H9 (cell line): ENCODE measurements at regions not wholly inside any gene's neighbourhood (a gene's known extent, or its start where the extent isn't known, plus 50 kb on each side); places are given as distances from the start of the nearest gene placed in this dataset.

Source experiments
- DNase-seq: peaks from one replicate; pipeline ENCODE4 v3.0.0-alpha.2; 2017
- H2AFZ ChIP-seq: one replicate; pipeline ENCODE4 v1.6.1; 2013; ENCODE audit warnings: mild to moderate bottlenecking, low read length, control low read depth, moderate library complexity
- H2AK5ac ChIP-seq: 2 replicates; pipeline ENCODE4 v1.6.1; 2013; ENCODE audit warnings: low read length, control low read depth, mixed read lengths; ENCODE audit not compliant: insufficient read length
- H2BK120ac ChIP-seq: one replicate; pipeline ENCODE4 v1.6.1; 2013; ENCODE audit warnings: low read depth, mild to moderate bottlenecking, low read length, control low read depth, inconsistent platforms; ENCODE audit not compliant: poor library complexity, severe bottlenecking
- H2BK12ac ChIP-seq: 2 replicates; pipeline ENCODE4 v1.6.1; 2013; ENCODE audit warnings: low read length, control low read depth, mixed read lengths, low read depth; ENCODE audit not compliant: insufficient read length
- H2BK15ac ChIP-seq: 2 replicates; pipeline ENCODE4 v1.6.1; 2013; ENCODE audit warnings: low read depth, low read length, control low read depth
- H2BK20ac ChIP-seq: one replicate; pipeline ENCODE4 v1.6.1; 2013; ENCODE audit warnings: low read depth, mild to moderate bottlenecking, low read length, control low read depth, inconsistent platforms; ENCODE audit not compliant: poor library complexity, severe bottlenecking
- H2BK5ac ChIP-seq: 2 replicates; pipeline ENCODE4 v1.6.1; 2013; ENCODE audit warnings: low read length, control low read depth, mixed read lengths; ENCODE audit not compliant: insufficient read length
- H3K14ac ChIP-seq: 2 replicates; pipeline ENCODE4 v1.6.1; 2013; ENCODE audit warnings: low read length, control low read depth; ENCODE audit not compliant: insufficient read depth
- H3K18ac ChIP-seq: 2 replicates; pipeline ENCODE4 v1.6.1; 2013; ENCODE audit warnings: low read depth, mild to moderate bottlenecking, mixed read lengths, low read length, control low read depth; ENCODE audit not compliant: insufficient read length
- H3K23ac ChIP-seq: 2 replicates; pipeline ENCODE4 v1.6.1; 2013; ENCODE audit warnings: low read length, control low read depth, mixed read lengths, low read depth; ENCODE audit not compliant: insufficient read length
- H3K23me2 ChIP-seq: 2 replicates; pipeline ENCODE4 v1.6.1; 2013; ENCODE audit warnings: low read depth, mild to moderate bottlenecking, mixed read lengths, low read length, control low read depth; ENCODE audit not compliant: insufficient read length, poor library complexity, severe bottlenecking
- H3K27ac ChIP-seq: 2 replicates; pipeline ENCODE4 v1.5.1; 2013; ENCODE audit warnings: low read length, control low read depth, mixed read lengths, low read depth; ENCODE audit not compliant: insufficient read length
- H3K27me3 ChIP-seq: 2 replicates; pipeline ENCODE4 v1.6.1; 2013; ENCODE audit warnings: low read length, control low read depth, inconsistent platforms; ENCODE audit not compliant: insufficient read depth
- H3K4ac ChIP-seq: 2 replicates; pipeline ENCODE4 v1.6.1; 2013; ENCODE audit warnings: low read depth, mild to moderate bottlenecking, control low read depth, inconsistent platforms, low read length, moderate library complexity
- H3K4me1 ChIP-seq: 2 replicates; pipeline ENCODE4 v1.6.1; 2013; ENCODE audit warnings: low read length, control low read depth, inconsistent platforms; ENCODE audit not compliant: insufficient read depth
- H3K4me2 ChIP-seq: 2 replicates; pipeline ENCODE4 v1.6.1; 2013; ENCODE audit warnings: low read length, control low read depth, mixed read lengths; ENCODE audit not compliant: insufficient read length, insufficient read depth
- H3K56ac ChIP-seq: 2 replicates; pipeline ENCODE4 v1.6.1; 2013; ENCODE audit warnings: low read depth, mild to moderate bottlenecking, mixed read lengths, low read length, control low read depth; ENCODE audit not compliant: insufficient read length
- H3K79me1 ChIP-seq: 2 replicates; pipeline ENCODE4 v1.6.1; 2013; ENCODE audit warnings: low read depth, mild to moderate bottlenecking, moderate library complexity, low read length, control low read depth, inconsistent platforms; ENCODE audit not compliant: insufficient read depth, poor library complexity, severe bottlenecking
- H3K79me2 ChIP-seq: 2 replicates; pipeline ENCODE4 v1.6.1; 2013; ENCODE audit warnings: low read length, control low read depth, inconsistent platforms; ENCODE audit not compliant: insufficient read depth
- H3K9ac ChIP-seq: 2 replicates; pipeline ENCODE4 v1.6.1; 2013; ENCODE audit warnings: low read length, control low read depth, mixed read lengths; ENCODE audit not compliant: insufficient read length; ENCODE audit errors: extremely low read depth
- H3K9me3 ChIP-seq: one replicate; pipeline ENCODE4 v1.6.1; 2013; ENCODE audit warnings: low read depth, low read length, inconsistent platforms; ENCODE audit not compliant: control insufficient read depth
- H3T11ph ChIP-seq: one replicate; pipeline ENCODE4 v1.6.1; 2013; ENCODE audit warnings: mild to moderate bottlenecking, low read length, control low read depth, inconsistent platforms
- H4K20me1 ChIP-seq: one replicate; pipeline ENCODE4 v1.6.1; 2013; ENCODE audit not compliant: control insufficient read depth, insufficient read length, insufficient read depth
- H4K5ac ChIP-seq: 2 replicates; pipeline ENCODE4 v1.6.1; 2013; ENCODE audit warnings: low read depth, mild to moderate bottlenecking, mixed read lengths, low read length, control low read depth; ENCODE audit not compliant: insufficient read length
- H4K8ac ChIP-seq: replicated peaks from 2 replicates; pipeline ENCODE4 v1.6.1; 2013; ENCODE audit warnings: low read length, control low read depth, mixed read lengths, low read depth; ENCODE audit not compliant: insufficient read length
- H4K91ac ChIP-seq: 2 replicates; pipeline ENCODE4 v1.6.1; 2013; ENCODE audit warnings: low read depth, mild to moderate bottlenecking, moderate library complexity, mixed read lengths, low read length, control low read depth; ENCODE audit not compliant: insufficient read length
- H3K27ac Mint-ChIP-seq, 3 experiments: 2 replicates in 2 of 3; 3 replicates in 1 of 3; pipeline ENCODE4 v1.8.0; 2020 to 2021; ENCODE audit warnings: mixed read lengths in 3 of 3, mild to moderate bottlenecking in 1 of 3, moderate library complexity in 1 of 3
- H3K27me3 Mint-ChIP-seq: 2 replicates; pipeline ENCODE4 v1.8.0; 2021; ENCODE audit warnings: low read depth, mild to moderate bottlenecking, moderate library complexity, mixed read lengths
- H3K36me3 Mint-ChIP-seq, 3 experiments: 2 replicates in 2 of 3; 3 replicates in 1 of 3; pipeline ENCODE4 v1.8.0; 2020 to 2021; ENCODE audit warnings: low read depth in 3 of 3, mixed read lengths in 3 of 3; ENCODE audit not compliant: insufficient read depth in 1 of 3
- H3K4me1 Mint-ChIP-seq, 2 experiments: 2 replicates each; pipeline ENCODE4 v1.8.0; 2020; ENCODE audit warnings: mixed read lengths in 2 of 2
- H3K4me3 Mint-ChIP-seq, 2 experiments: 2 replicates in 1 of 2; 3 replicates in 1 of 2; pipeline ENCODE4 v1.8.0; 2020 to 2021; ENCODE audit warnings: mild to moderate bottlenecking in 2 of 2, mixed read lengths in 2 of 2, moderate library complexity in 1 of 2
- H3K9me3 Mint-ChIP-seq, 2 experiments: 2 replicates in 1 of 2; 3 replicates in 1 of 2; pipeline ENCODE4 v1.8.0; 2020; ENCODE audit warnings: mild to moderate bottlenecking in 2 of 2, mixed read lengths in 2 of 2, moderate library complexity in 1 of 2
- CTCF ChIP-seq: fragments of 200-600 bp; sonication (generic); conservative IDR thresholded peaks from 3 replicates; pipeline ENCODE4 v1.8.0; 2021; ENCODE audit warnings: antibody characterized with exemption, mild to moderate bottlenecking
- WGBS: extraction: QIAGEN DNeasy Blood & Tissue Kit; methylation state at CpG from one replicate; pipeline ENCODE4 v1.1.7; 2013; ENCODE audit warnings: missing lambda C conversion rate, low lambda C conversion rate, mixed read lengths; ENCODE audit not compliant: insufficient read length; ENCODE audit errors: extremely low coverage; 5-methylcytosine and 5-hydroxymethylcytosine counted together

GRCh38 chr7:117946151-117946633, 73.0 kb upstream of the CTTNBP2 start:
- Histone ChIP-seq H3K4ac (no peak overlapping the region), H3K27me3 (no peaks in the 10 kb centered on the region), H3K27ac (no peak overlapping the region), H3K9ac (no peak overlapping the region), H2BK5ac (no peak overlapping the region), H3K23ac (no peak overlapping the region), H3K14ac (no peak overlapping the region), H3K23me2 (no peaks in the 10 kb centered on the region), H3K79me1 (no peaks in the 10 kb centered on the region), H3K4me1 (no peaks in the 10 kb centered on the region), H2BK20ac (no peak overlapping the region), H4K8ac (no peak overlapping the region), H2AFZ (no peak overlapping the region), H3K18ac (no peak overlapping the region), H3K4me2 (no peak overlapping the region), H2AK5ac (no peak overlapping the region), H4K91ac (no peak overlapping the region), H4K20me1 (no peaks in the 10 kb centered on the region), H2BK15ac (no peak overlapping the region), H3K79me2 (no peaks in the 10 kb centered on the region), H3T11ph (no peak overlapping the region), H3K56ac (no peak overlapping the region), H3K9me3 (no peaks in the 10 kb centered on the region), H4K5ac (no peak overlapping the region), H2BK120ac (no peak overlapping the region), H2BK12ac (no peak overlapping the region)
- H3K27me3 Mint-ChIP-seq = no peaks in the 10 kb centered on the region
- no CpG with 5 or more reads among the region's 2 CpGs for WGBS
- no peak overlapping the region for H3K4me3 Mint-ChIP-seq
- H3K9me3 Mint-ChIP-seq = peaks cover 0 to 2% of the 10 kb centered on the region in 2 experiments; a peak in 2 of 5 replicates
- H3K4me1 Mint-ChIP-seq = peaks cover 10 to 11% of the 10 kb centered on the region in 2 experiments
- H3K36me3 Mint-ChIP-seq = peaks cover 0 to 8% (median 0%) of the 10 kb centered on the region in 3 experiments; a peak in 1 of 7 replicates
- no peak for TF ChIP-seq CTCF
- peak overlapping the region in 1 of 3 experiments; percentile 0; a peak in 1 of 7 replicates for H3K27ac Mint-ChIP-seq
- peak; percentile 46 for DNase-seq
